Smooth muscle cell of the brain vasculature (primary cell): ENCODE measurements at regions not wholly inside any gene's neighbourhood (a gene's known extent, or its start where the extent isn't known, plus 50 kb on each side); places are given as distances from the start of the nearest gene placed in this dataset.
"Not testable (repeated sequence)": the region's sequence is repeated elsewhere in the genome, so short reads cannot be mapped to it uniquely, and the experiment has no call there.

Experiments
- DNase-seq: peaks from one replicate; pipeline ENCODE4 v3.0.0-alpha.2; 2012; ENCODE audit warnings: low read depth, low spot score

- no peak for DNase-seq
Observed at GRCh38 chr13:50636007-50636704, 207.3 kb downstream of the DLEU7 start.

DNA sequence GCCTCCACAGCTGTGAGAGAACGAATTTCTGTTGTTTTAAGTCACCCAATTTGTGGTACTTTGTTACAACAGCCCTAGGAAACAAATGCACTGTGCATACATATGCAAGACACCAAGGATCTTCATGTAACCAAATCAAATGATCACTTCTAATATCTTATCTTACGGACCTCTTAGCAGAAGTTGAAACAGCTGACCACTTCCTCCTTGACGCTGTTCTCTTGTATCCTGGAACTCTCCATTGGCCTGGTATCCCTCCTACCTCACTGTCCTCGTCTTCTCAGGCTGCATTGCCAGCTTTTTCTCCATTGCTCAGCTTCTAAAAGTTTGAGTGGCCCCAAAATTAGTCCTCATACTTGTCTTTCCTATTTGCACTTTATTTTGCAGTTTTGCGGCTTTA is 200.4 kb downstream of the DLEU7 start:
- no peak for DNase-seq

DNA sequence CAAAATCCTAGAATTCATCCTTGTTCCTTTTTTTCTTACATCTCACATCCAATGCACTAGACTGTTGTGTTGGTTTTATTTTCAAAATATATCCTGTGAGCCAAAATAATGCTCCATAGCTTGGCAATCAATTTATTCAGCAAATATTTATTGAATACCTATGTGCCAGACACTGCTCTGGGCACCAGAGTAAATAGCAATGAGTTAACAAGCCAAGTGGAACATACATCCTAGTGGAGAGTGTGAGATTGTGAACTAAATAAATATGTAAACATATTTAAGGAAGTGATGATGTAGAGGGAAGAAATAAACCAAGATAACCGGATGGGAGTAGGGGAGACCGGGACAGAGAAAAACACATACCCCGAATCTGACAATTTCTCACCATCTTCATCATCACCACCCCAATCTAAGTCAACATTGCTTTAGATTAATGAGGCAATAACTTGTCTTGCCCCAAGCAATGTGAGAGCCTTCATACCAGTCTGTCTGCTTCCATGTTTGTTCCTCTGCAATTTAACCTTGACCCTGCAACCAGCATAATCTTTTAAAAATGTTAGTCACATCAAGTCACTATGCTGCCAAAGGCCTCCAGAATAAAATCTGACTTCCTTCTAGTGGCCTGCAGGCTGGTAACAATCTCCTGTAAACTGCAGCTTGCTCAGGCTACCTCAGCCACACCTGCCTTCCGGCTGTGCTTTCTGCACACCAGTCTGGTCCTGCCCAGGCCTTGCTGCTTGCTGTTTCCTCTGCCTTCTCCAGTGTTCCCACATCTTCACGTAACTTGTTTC is 199.2 kb downstream of the DLEU7 start:
- no peak for DNase-seq

- no peak for DNase-seq
Observed at GRCh38 chr13:50645092-50645491, 198.4 kb downstream of the DLEU7 start.

GRCh38 chr13:50646070-50646469 is 197.4 kb downstream of the DLEU7 start:
- DNase-seq, result no peak

DNA sequence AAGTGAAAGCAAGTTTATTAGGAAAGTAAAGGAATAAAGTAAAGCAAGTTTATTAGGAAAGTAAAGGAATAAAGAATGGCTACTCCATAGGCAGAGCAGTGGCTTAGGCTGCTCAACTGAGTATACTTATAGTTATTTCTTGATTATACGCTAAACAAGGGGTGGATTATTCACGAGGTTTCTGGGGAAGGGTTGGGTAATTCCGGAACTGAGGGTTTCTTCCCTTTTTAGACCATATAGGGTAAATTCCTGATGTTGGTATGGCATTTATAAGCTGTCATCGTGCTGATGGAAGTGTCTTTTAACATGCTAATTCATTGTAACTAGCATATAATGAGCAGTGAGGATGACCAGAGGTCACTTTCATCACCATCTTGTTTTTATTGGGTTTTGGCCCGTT is 194.3 kb downstream of the DLEU7 start:
- DNase-seq, result no peak

GRCh38 chr13:50650592-50651504 is 192.6 kb downstream of the DLEU7 start:
- DNase-seq, result no peak

DNA sequence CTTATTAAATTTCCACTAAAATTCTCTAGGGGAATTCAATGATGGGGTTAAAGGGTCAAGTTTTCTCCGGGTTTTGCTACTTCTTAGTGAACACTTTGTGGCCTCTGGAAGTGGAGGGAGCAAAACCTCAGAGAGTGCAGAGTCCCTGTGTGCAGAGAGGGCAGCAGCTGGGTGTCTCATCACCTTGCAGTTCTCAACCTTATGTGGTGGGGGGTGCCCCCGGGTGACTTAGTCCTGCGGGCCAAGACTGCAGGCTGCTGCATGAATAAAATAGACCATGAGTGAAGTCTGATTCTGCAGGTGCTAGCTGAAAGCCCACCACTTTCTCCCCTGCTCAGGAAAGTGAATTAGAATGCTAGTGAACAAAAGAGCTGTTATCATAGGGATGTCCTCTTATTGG is 191.6 kb downstream of the DLEU7 start:
- no peak for DNase-seq

DNA sequence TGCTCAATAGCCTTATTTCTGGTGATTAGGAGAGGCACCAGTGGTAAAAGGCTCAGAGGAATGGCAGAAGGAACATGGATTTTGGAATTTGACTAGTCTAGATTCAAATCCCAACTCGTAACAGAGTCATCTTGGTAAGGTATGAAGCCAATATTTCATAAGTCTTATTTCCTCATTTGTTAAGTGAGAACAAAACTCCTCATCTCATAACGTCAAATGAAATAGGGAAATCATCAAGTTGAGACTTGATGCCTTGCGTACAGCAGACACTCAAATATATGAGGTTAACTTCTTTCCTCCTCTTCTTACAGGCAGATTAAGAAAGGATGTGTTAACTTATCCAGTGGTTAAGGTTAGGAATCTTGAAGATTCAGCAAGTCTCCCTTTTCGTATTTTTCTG is 189.2 kb downstream of the DLEU7 start:
- DNase-seq, result no peak

GRCh38 chr13:50661881-50662280 is 181.6 kb downstream of the DLEU7 start:
- DNase-seq, result not testable (repeated sequence)

GRCh38 chr13:50664951-50665350 is 178.5 kb downstream of the DLEU7 start:
- DNase-seq, result no peak

DNA sequence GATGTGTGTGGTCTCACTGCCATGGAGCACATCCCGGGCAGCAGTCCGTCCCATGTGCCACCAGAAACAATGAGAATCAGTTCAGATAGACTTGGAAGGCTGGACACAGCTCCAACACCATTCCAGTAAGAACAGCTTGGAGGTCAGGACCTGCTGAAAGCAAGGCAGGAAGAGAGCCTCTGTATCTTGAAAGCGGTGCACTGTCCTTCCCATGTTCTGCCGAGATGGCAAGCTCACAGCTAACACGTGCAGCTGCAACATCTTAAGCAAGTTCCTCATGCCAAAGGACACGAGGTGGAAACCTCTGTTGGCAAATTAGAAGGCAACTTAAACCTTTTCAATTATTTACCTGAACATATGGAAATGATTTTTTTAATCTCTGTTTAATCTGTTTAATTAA is 175.4 kb downstream of the DLEU7 start:
- no peak for DNase-seq

DNA sequence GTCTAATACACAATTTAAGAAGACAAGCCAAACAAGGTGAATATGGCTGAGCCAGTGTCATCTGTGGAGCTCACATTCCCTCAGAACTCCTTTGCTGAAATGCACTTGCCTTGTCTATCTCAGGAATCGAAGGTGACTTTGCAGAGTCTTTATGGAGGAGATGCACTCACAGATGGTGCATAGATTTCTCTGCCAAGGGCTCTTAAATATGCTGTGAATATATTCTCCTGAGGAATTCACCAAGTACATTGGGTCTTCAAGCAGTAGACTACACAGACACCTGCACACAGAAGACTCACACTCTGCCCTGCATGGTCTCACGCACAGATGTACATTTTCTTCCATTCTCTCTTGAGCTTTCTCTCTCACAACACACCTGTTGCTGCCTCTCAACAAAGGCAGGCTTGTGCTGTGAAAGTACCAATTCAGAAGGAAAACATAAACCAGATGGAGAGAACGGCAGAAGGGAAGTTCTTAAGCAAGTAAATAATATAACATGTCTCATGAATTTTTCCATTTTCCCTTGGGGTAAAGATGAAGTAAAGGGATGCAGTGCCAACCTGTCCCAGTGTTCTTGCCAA is 174.7 kb downstream of the DLEU7 start:
- no peak for DNase-seq

- no peak for DNase-seq
Observed at GRCh38 chr13:50670272-50670671, 173.2 kb downstream of the DLEU7 start.

DNA sequence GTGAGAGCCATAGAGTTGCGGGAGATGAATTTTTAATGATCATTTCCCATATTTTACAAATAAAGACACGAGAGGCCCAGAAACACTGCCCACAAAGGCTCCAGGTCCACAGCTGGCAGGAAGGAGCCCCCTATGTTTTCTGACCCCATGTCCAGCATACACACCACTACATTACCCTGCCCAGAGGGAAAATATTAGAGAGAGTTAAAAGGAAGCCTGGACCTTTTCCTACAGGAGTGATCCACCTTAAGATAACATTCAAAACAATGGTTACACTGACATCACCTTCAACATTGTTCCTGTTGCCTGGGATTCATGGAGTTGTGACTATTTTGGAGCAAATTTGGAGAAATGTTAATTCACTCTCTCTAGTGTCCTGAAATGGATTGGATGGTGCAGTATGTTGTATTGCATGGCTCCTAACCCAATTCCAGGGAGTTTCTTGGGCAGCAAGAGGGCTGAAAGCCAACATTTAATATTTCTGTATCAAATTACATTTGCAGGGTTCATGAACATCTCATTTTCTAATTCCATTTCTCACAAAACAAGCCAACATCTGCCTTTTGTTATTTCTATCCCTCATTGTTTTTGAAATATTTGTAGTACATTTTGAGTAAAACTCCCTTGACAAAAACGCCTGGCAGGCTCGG is 172.5 kb downstream of the DLEU7 start:
- DNase-seq, result no peak

DNA sequence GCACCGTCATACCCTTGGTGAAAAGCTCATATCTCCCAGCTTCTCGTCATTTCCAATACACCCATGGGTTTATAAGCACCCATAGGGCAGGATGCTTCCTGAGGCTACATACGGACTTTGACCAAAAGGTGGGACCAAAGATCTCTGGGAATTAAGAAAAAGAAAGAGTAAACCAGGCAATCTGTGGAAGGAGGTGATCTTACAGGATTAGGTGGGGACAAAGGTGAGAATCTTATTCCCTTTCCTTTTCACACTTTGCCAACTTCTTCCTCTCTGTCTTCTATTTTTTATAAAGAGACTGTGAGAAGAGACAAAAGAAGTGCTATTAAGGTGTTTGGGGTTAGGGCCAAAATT is 172.0 kb downstream of the DLEU7 start:
- no peak for DNase-seq

GRCh38 chr13:50672025-50672424 is 171.5 kb downstream of the DLEU7 start:
- no peak for DNase-seq

DNA sequence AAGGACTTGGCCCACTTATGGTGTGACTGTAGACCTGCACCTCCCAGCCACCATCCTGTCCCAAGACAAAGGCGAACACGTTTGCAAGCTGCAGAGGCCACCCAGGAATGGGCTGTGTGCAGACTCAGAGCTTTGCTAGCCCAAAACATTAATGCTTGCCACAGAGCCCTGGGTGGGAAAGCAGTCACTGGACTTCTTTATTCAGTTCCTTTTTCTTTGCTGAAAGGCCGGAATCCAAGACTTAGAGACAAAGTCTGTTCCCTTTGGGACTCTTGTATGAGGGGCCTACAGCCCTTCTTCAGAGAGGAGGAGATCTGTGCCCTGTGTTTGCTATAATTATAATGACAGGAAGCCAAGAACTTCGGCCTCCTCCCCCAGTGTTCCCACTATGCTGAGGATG is 167.8 kb downstream of the DLEU7 start:
- DNase-seq, result no peak

GRCh38 chr13:50676602-50677001 is 166.9 kb downstream of the DLEU7 start:
- no peak for DNase-seq

GRCh38 chr13:50677258-50677657 is 166.2 kb downstream of the DLEU7 start:
- no peak for DNase-seq

GRCh38 chr13:50677687-50678463 is 165.6 kb downstream of the DLEU7 start:
- no peak for DNase-seq
